ENCODE measurements at regions not wholly inside any gene's neighbourhood (a gene's known extent, or its start where the extent isn't known, plus 50 kb on each side); places are given as distances from the start of the nearest gene placed in this dataset.

DNA sequence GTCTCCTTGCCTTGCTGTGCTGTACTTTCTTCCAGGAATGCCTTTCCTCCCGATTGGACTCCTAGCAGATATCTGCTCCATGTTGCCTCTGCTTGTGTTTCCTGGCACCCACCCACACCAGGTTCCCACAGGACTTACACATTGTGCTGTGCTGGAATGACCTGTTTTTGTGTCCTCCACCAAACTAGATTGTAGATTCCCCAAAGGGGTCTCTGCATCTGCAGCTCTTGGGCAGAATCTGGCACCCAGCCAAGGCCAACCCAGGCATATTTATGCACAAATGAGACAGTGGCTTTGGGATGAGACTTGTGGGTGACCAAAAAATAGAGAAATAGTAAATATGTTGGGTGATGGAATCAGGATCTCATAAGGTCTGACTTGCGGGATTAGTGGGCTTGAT, 278.2 kb downstream of the RRAGC start:
- Histone ChIP-seq H3K36me3 (no peaks in the 10 kb centered on the region), H3K4me1 (peaks cover 0 to 6% (median 0%) of the 10 kb centered on the region in 4 donors), H3K9me3 (no peaks in the 10 kb centered on the region), H3K27ac (no peak overlapping the region), H3K27me3 (no peaks in the 10 kb centered on the region), H3K4me3 (no peak overlapping the region)
- DNase-seq: no peak
- TF ChIP-seq, protein P1, sequence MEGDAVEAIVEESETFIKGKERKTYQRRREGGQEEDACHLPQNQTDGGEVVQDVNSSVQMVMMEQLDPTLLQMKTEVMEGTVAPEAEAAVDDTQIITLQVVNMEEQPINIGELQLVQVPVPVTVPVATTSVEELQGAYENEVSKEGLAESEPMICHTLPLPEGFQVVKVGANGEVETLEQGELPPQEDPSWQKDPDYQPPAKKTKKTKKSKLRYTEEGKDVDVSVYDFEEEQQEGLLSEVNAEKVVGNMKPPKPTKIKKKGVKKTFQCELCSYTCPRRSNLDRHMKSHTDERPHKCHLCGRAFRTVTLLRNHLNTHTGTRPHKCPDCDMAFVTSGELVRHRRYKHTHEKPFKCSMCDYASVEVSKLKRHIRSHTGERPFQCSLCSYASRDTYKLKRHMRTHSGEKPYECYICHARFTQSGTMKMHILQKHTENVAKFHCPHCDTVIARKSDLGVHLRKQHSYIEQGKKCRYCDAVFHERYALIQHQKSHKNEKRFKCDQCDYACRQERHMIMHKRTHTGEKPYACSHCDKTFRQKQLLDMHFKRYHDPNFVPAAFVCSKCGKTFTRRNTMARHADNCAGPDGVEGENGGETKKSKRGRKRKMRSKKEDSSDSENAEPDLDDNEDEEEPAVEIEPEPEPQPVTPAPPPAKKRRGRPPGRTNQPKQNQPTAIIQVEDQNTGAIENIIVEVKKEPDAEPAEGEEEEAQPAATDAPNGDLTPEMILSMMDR (IDR thresholded peaks at IDR 0.05): no peak
- TF ChIP-seq POLR2A (IDR thresholded peaks at IDR 0.05): no peak

DNA sequence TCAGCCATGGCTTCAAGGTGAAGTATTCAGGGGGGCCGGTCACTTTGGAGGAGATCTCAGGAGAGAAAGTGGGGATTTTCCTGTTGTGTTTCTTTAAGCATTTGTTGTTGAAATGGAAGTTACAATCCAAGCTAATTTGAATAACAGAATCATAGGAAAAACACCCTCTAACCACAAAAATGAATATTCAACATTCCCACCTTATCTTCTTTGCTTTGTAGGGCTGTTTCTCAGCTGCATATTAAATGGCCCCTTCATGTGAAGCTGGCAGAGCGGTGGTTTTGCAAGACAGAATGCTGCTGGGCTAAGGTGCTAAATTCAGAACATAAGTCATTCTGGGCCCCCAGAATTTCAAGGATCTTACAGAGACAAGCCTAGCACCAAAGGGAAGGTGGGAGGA, 279.0 kb downstream of the RRAGC start:
- Histone ChIP-seq H3K27me3 (no peaks in the 10 kb centered on the region), H3K4me1 (peaks cover 0 to 6% (median 0%) of the 10 kb centered on the region in 4 donors), H3K9me3 (no peaks in the 10 kb centered on the region), H3K4me3 (no peak overlapping the region), H3K27ac (no peak overlapping the region), H3K36me3 (no peaks in the 10 kb centered on the region)
- no peak for DNase-seq
- TF ChIP-seq, protein P1 (IDR thresholded peaks at IDR 0.05): no peak
- TF ChIP-seq POLR2A (IDR thresholded peaks at IDR 0.05): no peak

DNA sequence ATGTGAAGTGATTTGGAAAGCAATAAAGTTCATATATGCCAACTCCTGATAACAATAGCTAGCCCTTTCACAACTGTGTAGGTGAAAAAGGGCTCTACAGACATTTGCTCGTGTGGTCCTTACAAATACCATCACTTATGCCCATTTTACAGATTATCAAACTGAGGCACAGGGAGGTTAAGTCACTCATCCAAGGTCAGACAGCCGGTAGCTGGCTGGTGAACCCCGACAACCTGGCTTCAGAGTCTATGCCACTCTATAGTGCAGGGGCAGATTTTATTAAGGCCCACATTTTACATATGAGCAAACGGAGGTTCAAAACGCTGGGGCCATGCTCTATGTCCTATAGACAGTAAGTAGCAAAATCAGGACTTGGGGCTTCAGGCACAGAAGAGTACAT, 280.5 kb downstream of the RRAGC start:
- TF ChIP-seq, protein P1 (IDR thresholded peaks at IDR 0.05): no peak
- TF ChIP-seq POLR2A (IDR thresholded peaks at IDR 0.05): no peak
- no peaks in the 10 kb centered on the region for H3K36me3 ChIP-seq
- H3K4me1 ChIP-seq: peaks cover 0 to 6% (median 0%) of the 10 kb centered on the region in 4 donors
- H3K4me3 ChIP-seq: no peak overlapping the region
- no peaks in the 10 kb centered on the region for H3K9me3 ChIP-seq
- H3K27ac ChIP-seq: no peak overlapping the region
- H3K27me3 ChIP-seq: no peaks in the 10 kb centered on the region
- DNase-seq: no peak

DNA sequence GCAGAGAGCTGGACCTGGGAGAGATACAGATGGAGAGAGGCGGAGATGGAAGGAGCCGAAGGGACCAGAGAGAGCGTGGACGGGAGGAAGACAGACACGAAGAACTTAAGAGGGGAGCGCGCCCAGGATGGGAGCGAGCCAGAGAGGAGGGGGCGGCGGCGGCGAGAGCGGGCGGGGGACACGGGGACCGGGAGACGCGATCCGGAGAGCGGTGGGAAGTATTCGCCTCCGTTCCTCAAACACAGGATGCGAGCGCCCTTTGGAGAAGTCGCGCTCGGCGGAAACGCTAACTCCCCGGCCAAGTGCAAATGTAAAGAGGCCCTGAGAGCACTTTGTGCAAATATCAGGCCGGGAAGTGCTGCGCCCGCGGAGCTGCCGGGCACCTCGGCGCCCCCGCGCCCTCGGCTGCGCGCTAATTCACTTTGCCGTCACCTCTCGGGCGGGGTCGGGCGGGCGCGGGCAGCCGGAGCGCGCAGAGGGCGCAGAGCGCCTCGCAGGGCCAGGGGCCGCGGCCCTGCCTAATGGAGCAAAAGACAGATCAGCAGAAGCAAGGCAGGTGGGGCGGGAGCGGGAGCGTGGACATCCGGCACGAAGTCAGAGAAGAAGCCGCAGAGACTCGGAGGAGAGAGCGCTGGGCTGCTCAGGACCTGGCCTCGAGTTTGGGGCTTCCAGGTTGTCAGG, 281.2 kb downstream of the RRAGC start:
- Histone ChIP-seq H3K4me3 (peak overlapping the region in 1 of 4 donors; percentile 27), H3K4me1 (peaks cover 0 to 6% (median 0%) of the 10 kb centered on the region in 4 donors)
- DNase-seq: no peak

DNA sequence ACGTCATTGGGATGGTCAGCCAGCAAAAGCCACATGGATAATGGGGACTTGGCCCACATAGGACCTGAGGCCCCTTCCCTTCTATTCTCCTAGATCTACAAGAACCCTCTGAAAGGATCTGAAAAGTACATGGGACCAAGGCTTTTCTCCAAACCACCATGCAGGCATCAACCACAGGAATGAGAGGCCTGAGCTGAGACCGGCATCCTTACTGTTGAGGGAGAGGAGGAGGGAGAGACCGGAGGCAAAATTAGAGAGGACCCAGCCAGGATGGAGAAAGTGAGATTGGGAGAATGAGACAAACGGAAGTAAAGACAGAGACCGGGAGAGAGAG, 281.7 kb downstream of the RRAGC start:
- Histone ChIP-seq H3K9me3 (no peaks in the 10 kb centered on the region), H3K4me3 (peak overlapping the region in 1 of 4 donors; percentile 27), H3K27ac (no peak overlapping the region), H3K36me3 (no peaks in the 10 kb centered on the region), H3K27me3 (no peaks in the 10 kb centered on the region), H3K4me1 (peaks cover 0 to 6% (median 0%) of the 10 kb centered on the region in 4 donors)
- TF ChIP-seq POLR2A (IDR thresholded peaks at IDR 0.05): no peak
- TF ChIP-seq, protein P1 (IDR thresholded peaks at IDR 0.05): no peak
- no peak for DNase-seq

More for the DNA sequence above, 281.2 kb downstream of the RRAGC start:
- Histone ChIP-seq H3K27me3 (no peaks in the 10 kb centered on the region), H3K36me3 (no peaks in the 10 kb centered on the region), H3K9me3 (no peaks in the 10 kb centered on the region), H3K27ac (no peak overlapping the region)
- no peak for TF ChIP-seq POLR2A (IDR thresholded peaks at IDR 0.05)
- TF ChIP-seq, protein P1 (IDR thresholded peaks at IDR 0.05): no peak
